Erythroblast (primary cell): ENCODE measurements at regions not wholly inside any gene's neighbourhood (a gene's known extent, or its start where the extent isn't known, plus 50 kb on each side); places are given as distances from the start of the nearest gene placed in this dataset.

Experiments
- GATA1 ChIP-seq: IDR thresholded peaks from 2 replicates; pipeline ENCODE4 v1.6.1; 2011; ENCODE audit warnings: low read depth, mild to moderate bottlenecking, control low read depth, low read length, moderate library complexity
- POLR2A ChIP-seq: IDR thresholded peaks from 2 replicates; pipeline ENCODE4 v1.6.1; 2011; ENCODE audit warnings: mild to moderate bottlenecking, low read length

GRCh38 chr7:98729121-98729520, 112.0 kb downstream of the NPTX2 start:
- TF ChIP-seq POLR2A (no peak), GATA1 (no peak)
